GM18907 (cell line): ENCODE measurements at regions not wholly inside any gene's neighbourhood (a gene's known extent, or its start where the extent isn't known, plus 50 kb on each side); places are given as distances from the start of the nearest gene placed in this dataset.

Experiments used
- ATAC-seq: cut with Tn5 transposase; IDR thresholded peaks from one replicate; pipeline ENCODE4 v1.9.1; 2021; ENCODE audit warnings: mild to moderate bottlenecking, moderate library complexity; ENCODE audit not compliant: unreplicated experiment

GRCh38 chr22:47374901-47375575, 612.6 kb downstream of the TBC1D22A start:
- no peak for ATAC-seq

- no peak for ATAC-seq
These were observed 611.9 kb downstream of the TBC1D22A start for GRCh38 chr22:47374273-47374771.

DNA sequence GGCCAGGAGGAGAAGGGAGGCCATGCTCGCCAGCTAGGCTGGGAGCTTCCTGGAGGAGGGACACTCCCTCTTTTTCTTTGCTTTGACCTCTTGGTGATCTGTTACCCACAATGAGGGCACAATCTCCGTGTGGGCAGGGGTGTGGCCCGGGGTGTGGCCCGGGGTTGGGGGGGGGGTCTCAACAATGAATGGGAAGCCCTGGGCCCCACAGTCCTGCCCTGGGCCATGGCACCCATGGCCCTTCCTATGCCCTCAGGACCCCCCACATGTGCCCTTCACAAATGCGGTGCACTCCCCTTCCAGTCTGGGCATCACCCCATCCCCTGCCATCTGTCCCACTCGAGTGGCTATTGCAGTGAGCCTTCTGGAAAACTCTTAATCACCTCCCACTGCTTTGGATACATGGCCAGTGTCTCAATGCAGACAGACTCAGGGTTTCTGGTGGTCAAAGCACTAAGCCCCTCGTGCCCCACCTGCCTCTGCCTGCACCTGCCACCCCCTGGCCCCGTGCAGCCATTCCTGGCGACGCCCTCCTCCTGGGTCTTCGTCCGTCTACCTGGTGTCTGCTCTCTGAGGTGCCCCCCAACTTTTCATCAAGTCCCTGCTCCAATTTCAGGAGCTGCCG, 611.3 kb downstream of the TBC1D22A start:
- no peak for ATAC-seq

GRCh38 chr22:47372596-47373385, 610.3 kb downstream of the TBC1D22A start:
- ATAC-seq, result no peak

DNA sequence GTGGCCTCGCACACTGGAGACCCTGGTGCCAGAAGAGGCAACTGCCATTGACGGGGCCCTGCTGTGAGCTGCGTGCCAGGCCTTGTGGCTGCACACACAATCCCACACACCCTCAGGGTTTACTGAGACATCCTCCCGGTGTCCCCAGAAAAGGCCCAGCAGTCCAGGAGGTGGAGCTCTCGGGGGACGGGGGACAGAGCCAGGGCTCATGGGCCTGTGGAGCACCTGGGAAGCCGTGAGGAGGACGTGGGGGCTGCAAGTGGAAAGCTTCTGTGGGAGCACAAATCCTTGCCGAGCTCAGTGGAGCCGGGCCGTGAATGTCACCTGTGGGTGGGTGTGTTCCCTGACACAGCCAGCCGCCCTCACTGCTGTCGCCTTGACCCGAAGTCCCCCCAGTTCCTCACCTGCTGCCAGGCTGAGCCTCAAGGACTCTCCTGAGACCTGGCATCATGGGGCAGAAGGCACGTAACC, 609.7 kb downstream of the TBC1D22A start:
- ATAC-seq, result no peak

DNA sequence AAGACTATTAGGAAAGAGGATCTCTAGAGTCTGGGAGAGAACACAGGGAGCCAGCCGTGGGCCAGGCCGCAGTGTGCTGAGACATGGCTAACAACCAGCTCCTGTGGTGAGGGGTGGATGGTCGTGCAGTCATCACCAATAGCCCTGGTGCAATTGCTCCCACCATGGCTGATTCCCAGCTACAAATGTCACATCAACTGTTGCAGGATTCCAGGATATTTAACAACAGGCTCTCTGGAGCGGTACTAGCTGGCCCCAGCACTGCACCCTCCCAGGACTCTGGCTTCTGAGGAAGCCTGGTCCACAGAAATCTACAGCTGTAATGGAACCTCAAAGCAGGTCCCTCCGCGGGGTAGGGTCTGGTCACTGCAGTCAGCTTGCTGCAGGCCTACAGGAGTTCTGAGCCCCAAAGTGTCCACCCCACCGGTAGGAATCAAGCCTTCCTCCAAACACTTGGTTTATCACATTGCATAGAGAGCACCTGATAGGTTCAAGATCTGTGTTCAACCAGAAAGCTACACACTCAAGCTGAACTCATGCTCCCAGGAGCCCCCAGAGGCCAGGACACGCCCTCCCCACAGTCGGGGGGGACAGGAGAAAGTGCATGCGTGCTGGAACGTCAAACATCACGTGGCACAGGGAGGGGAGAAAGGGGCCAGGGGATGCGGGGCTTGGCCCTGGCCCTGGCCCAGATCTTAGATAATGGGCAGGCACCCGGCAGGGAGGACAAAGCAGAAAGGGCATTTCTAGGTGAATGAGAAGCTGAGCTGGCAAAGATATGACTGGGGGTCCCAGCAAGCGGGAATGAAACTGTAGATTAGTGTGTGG, 609.0 kb downstream of the TBC1D22A start:
- ATAC-seq, result no peak

GRCh38 chr22:47370448-47371262, 608.2 kb downstream of the TBC1D22A start:
- no peak for ATAC-seq

- no peak for ATAC-seq
These were observed 607.1 kb downstream of the TBC1D22A start for GRCh38 chr22:47369431-47370015.

- no peak for ATAC-seq
These were observed 606.6 kb downstream of the TBC1D22A start for GRCh38 chr22:47369020-47369419.

- ATAC-seq, result no peak
These were observed 605.8 kb downstream of the TBC1D22A start for GRCh38 chr22:47367993-47368945.

GRCh38 chr22:47367107-47367690, 604.7 kb downstream of the TBC1D22A start:
- ATAC-seq, result no peak

- ATAC-seq, result no peak
These were observed 603.7 kb downstream of the TBC1D22A start for GRCh38 chr22:47366026-47366767.

- ATAC-seq, result no peak
These were observed 598.8 kb downstream of the TBC1D22A start for GRCh38 chr22:47361247-47361646.

GRCh38 chr22:47357493-47357892, 595.0 kb downstream of the TBC1D22A start:
- no peak for ATAC-seq

GRCh38 chr22:47357086-47357485, 594.6 kb downstream of the TBC1D22A start:
- no peak for ATAC-seq

- no peak for ATAC-seq
These were observed 594.1 kb downstream of the TBC1D22A start for GRCh38 chr22:47356511-47357011.
